ENCODE measurements at regions not wholly inside any gene's neighbourhood (a gene's known extent, or its start where the extent isn't known, plus 50 kb on each side); places are given as distances from the start of the nearest gene placed in this dataset.
"Not testable (repeated sequence)": the region's sequence is repeated elsewhere in the genome, so short reads cannot be mapped to it uniquely, and the experiment has no call there.

DNA sequence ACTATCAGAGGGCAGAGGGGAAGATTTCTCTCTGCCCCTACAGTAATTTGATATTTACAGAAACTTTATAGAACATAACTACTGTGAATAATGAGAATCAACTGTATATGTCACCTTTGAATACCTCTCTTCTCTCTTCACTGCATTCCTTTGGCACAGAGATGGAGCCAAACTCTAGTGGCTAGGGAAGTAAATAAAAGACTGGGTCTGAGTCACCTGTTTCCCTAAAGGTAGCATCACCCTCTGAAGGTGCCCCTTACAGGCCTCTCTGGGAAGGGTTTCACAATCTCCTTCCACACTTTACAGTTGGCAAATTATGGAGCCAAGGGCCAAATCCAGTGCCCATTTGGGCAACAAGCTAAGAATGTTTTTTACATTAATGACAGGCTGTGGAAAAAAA is 81.0 kb upstream of the ZNF658 start:
- not testable (repeated sequence) for DNase-seq (ENCODE audit: low read depth); H3K4me3 ChIP-seq (ENCODE audit: low read depth, low read length)

DNA sequence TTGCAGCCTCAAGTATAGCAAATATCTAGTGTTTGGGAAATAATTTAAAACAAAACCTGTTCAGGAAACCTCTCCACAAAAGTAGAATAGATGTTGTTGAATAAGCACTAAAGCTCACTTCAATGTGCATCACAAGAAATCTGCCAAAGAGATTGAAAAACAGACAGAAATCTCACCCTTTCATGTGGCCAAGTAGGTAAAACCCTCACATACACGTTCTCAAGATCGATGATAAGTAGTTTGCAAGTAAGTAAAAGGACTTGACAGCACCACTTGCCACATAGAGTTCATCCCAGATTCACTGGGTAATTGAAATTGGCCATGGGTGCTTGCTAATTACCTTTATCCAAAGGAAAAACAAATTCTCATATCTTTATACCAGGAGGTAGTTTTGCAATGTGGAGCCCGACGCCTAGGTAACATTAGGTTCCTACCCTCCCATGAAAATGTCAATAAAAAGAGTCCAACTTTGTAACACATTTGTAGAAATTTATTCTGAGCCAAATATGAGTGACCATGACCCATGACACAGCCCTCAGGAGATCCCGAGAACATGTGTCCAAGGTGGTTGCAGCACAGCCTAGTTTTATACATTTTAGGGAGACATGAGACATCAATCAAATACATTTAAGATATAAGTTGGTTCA is 80.4 kb upstream of the ZNF658 start:
- not testable (repeated sequence) for H3K4me3 ChIP-seq (ENCODE audit: low read depth, low read length); DNase-seq (ENCODE audit: low read depth)

DNA sequence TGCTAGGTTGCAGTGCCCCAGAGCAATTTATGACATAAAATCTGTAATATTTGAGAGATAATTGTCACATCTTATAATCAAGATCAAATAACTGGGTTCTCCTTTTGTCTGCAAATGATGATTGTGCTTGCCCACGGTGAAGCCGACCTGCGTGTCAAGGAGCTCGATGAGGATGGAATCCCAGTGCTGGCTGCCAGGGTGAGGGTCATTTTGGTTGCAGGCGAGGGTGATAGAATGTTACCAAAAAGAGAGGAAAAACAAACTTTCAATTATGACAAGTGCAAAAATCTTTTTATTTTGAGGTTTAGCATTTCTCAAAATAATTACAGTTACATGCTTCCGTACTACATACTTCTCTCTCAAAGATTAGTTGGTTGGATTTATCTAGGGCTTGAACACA is 76.4 kb upstream of the ZNF658 start:
- H3K4me3 ChIP-seq (ENCODE audit: low read depth, low read length); DNase-seq (ENCODE audit: low read depth): not testable (repeated sequence)

DNA sequence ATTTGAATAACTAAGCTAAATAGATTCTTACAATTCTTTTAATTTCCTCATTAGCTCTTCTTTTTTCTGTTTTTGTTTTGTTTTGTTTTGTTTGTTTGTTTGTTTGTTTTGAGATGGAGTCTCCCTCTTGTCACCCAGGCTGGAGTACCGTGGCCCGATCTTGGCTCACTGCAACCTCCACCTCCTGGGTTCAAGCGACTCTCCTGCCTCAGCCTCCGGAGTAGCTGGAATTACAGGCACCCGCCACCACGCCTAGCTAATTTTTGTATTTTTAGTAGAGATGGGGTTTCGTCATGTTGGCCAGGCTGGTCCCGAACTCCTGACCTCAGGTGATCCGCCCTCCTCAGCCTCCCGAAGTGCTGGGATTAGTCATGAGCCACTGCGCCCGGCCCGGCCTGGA is 70.7 kb upstream of the ZNF658 start:
- not testable (repeated sequence) for H3K4me3 ChIP-seq (ENCODE audit: low read depth, low read length); DNase-seq (ENCODE audit: low read depth)

DNA sequence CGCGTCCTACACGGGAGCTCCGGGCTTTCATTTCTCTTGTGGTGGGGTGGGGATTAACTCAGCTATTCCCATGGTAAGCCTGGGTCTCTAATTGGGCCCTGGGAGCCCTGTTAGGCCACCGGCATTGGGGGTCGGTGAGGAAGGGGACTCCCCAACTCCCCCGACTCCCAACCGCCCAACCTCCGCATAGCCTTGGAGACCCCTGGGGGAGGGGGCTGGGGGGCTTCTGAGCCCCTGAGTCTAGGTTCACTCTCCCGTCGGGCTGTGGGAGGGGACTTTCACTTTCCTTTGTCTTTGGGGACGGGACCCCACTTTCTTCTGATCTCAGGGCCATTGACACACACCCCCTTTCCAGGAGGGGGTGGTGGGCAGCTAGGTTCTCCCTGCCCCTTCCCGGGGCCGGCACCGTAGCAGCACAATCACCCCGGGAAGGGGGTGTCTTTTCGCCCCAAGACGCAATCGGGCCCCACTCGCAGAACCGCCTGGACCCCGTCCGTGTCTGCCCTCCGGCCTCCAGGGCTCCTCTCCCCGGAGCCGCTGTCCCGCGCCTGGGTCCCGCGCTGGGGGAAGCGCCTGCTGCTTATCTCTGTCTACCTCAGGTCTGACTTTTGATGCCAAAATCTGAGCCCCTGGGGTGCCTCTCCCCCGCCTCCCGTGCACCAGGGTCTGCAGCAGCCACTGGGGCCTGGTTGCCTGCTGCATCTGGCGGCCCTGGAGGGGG is 69.6 kb upstream of the ZNF658 start:
- DNase-seq (ENCODE audit: low read depth); H3K4me3 ChIP-seq (ENCODE audit: low read depth, low read length): not testable (repeated sequence)

DNA sequence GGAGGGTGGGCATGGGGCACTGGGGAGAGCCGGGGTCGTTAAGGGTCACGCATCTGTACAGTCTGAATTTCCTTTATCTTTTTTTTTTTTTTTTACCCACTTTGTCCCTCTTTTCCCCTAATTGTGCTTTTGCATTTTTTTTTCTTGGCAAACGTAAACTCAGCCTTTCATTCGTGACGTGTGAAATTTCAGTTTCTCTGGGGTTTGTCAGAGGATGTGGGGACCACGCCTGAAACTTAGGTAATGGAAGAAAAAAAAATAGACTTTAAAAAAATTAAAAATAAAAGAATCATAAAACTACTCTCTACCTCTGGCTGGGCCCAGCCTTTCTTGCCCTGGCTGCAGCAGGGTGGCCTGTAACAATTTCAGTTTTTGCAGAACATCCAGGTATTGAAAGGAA is 68.3 kb upstream of the ZNF658 start:
- not testable (repeated sequence) for DNase-seq (ENCODE audit: low read depth)

DNA sequence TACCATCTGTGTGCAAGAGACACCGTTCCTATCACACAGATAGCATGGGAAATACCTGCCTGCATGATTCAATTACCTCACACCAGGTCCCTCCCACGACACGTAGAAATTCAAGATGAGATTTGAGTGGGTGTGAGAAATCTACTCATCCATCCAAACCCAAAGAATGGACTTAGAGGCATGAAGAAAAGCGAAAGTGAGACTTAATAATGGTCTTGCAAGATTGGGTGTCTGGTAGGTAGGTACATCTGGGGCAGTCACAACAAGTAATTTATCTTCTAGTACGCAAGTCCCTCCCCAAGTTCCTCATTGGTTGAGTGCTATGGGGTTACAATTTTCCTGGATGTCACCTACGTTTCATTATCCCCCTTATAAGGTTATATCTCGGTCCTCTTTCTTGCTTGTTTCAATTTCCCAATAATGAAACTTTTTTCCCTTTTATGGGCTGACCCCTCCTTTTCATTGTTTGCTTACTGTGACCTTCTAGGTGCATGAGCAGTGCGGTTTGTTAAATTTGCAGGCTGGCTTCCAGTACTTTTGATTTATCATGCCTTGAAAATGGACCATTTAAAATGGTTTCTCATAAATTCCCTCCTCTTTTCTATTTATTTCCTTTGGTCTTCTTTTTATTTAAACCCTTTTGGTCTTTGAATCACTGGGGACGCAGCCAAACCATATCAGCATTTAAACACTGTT is 63.1 kb upstream of the ZNF658 start:
- not testable (repeated sequence) for DNase-seq (ENCODE audit: low read depth); H3K4me3 ChIP-seq (ENCODE audit: low read depth, low read length)

More for the DNA sequence above, 68.3 kb upstream of the ZNF658 start:
- not testable (repeated sequence) for H3K4me3 ChIP-seq (ENCODE audit: low read depth, low read length)

Data from fibroblast of the aortic adventitia (primary cell).